ENCODE measurements at regions not wholly inside any gene's neighbourhood (a gene's known extent, or its start where the extent isn't known, plus 50 kb on each side); places are given as distances from the start of the nearest gene placed in this dataset.

GRCh38 chr16:76816475-76816874 is 374.5 kb upstream of the MON1B start:
- no peak overlapping the region for H3K27ac ChIP-seq
- no peaks in the 10 kb centered on the region for H3K36me3 ChIP-seq (replicated peaks; ENCODE audit: insufficient read depth, low read depth)
- no peaks in the 10 kb centered on the region for H3K27me3 ChIP-seq
- no peak overlapping the region for H3K4me2 ChIP-seq
- H3K4me3 ChIP-seq, result no peak overlapping the region
- TF ChIP-seq EZH2phosphoT487 (IDR thresholded peaks at IDR 0.05; ENCODE audit: low read depth, severe bottlenecking, unreplicated experiment) (no peak), CTCF (IDR thresholded peaks at IDR 0.05; ENCODE audit: poor library complexity) (no peak), EZH2 (IDR thresholded peaks at IDR 0.05; ENCODE audit: borderline replicate concordance) (no peak)
- WGBS (ENCODE audit: low lambda C conversion rate, missing lambda C conversion rate), result 78% methylated on average over 2 of the region's 2 CpGs
- H3K4me1 ChIP-seq (ENCODE audit: insufficient read depth), result no peaks in the 10 kb centered on the region
- H3K9me3 ChIP-seq (ENCODE audit: low read depth), result no peaks in the 10 kb centered on the region
- H4K20me1 ChIP-seq (ENCODE audit: insufficient read depth, poor library complexity, severe bottlenecking), result no peaks in the 10 kb centered on the region
- H3K9me2 ChIP-seq (replicated peaks; ENCODE audit: insufficient read depth), result no peaks in the 10 kb centered on the region
- no peak for DNase-seq (ENCODE audit: low spot score)
- H3K79me2 ChIP-seq, result no peaks in the 10 kb centered on the region
- H2AFZ ChIP-seq, result no peak overlapping the region

- H3K79me2 ChIP-seq, result no peaks in the 10 kb centered on the region
- no peaks in the 10 kb centered on the region for H3K36me3 ChIP-seq (replicated peaks; ENCODE audit: insufficient read depth, low read depth)
- H3K4me1 ChIP-seq (ENCODE audit: insufficient read depth), result no peaks in the 10 kb centered on the region
- H3K4me2 ChIP-seq, result no peak overlapping the region
- no peaks in the 10 kb centered on the region for H3K27me3 ChIP-seq
- H3K4me3 ChIP-seq, result no peak overlapping the region
- 87% methylated on average over 3 of the region's 3 CpGs for WGBS (ENCODE audit: low lambda C conversion rate, missing lambda C conversion rate)
- no peaks in the 10 kb centered on the region for H4K20me1 ChIP-seq (ENCODE audit: insufficient read depth, poor library complexity, severe bottlenecking)
- H3K27ac ChIP-seq, result no peak overlapping the region
- no peaks in the 10 kb centered on the region for H3K9me3 ChIP-seq (ENCODE audit: low read depth)
- H2AFZ ChIP-seq, result no peak overlapping the region
- no peak for TF ChIP-seq EZH2 (IDR thresholded peaks at IDR 0.05; ENCODE audit: borderline replicate concordance)
- no peak for TF ChIP-seq EZH2phosphoT487 (IDR thresholded peaks at IDR 0.05; ENCODE audit: low read depth, severe bottlenecking, unreplicated experiment)
- TF ChIP-seq CTCF (IDR thresholded peaks at IDR 0.05; ENCODE audit: poor library complexity), result no peak
- no peak for DNase-seq (ENCODE audit: low spot score)
- H3K9me2 ChIP-seq (replicated peaks; ENCODE audit: insufficient read depth), result no peaks in the 10 kb centered on the region
Observed at GRCh38 chr16:76818606-76819181, 372.3 kb upstream of the MON1B start.

- DNase-seq (ENCODE audit: low spot score), result no peak
- H3K9me2 ChIP-seq (replicated peaks; ENCODE audit: insufficient read depth), result no peaks in the 10 kb centered on the region
- H4K20me1 ChIP-seq (ENCODE audit: insufficient read depth, poor library complexity, severe bottlenecking), result no peaks in the 10 kb centered on the region
- H3K27ac ChIP-seq, result no peak overlapping the region
- no peak overlapping the region for H3K4me3 ChIP-seq
- 86% methylated on average over 8 of the region's 8 CpGs for WGBS (ENCODE audit: low lambda C conversion rate, missing lambda C conversion rate)
- no peaks in the 10 kb centered on the region for H3K9me3 ChIP-seq (ENCODE audit: low read depth)
- H3K36me3 ChIP-seq (replicated peaks; ENCODE audit: insufficient read depth, low read depth), result no peaks in the 10 kb centered on the region
- no peaks in the 10 kb centered on the region for H3K4me1 ChIP-seq (ENCODE audit: insufficient read depth)
- H3K27me3 ChIP-seq, result no peaks in the 10 kb centered on the region
- no peak overlapping the region for H2AFZ ChIP-seq
- H3K79me2 ChIP-seq, result no peaks in the 10 kb centered on the region
- H3K4me2 ChIP-seq, result no peak overlapping the region
- TF ChIP-seq EZH2phosphoT487 (IDR thresholded peaks at IDR 0.05; ENCODE audit: low read depth, severe bottlenecking, unreplicated experiment), result no peak
- TF ChIP-seq EZH2 (IDR thresholded peaks at IDR 0.05; ENCODE audit: borderline replicate concordance), result no peak
- no peak for TF ChIP-seq CTCF (IDR thresholded peaks at IDR 0.05; ENCODE audit: poor library complexity)
Observed at GRCh38 chr16:76819226-76819916, 371.6 kb upstream of the MON1B start.

Data from hepatocyte (in vitro differentiated cells).